ENCODE measurements at regions not wholly inside any gene's neighbourhood (a gene's known extent, or its start where the extent isn't known, plus 50 kb on each side); places are given as distances from the start of the nearest gene placed in this dataset.

DNA sequence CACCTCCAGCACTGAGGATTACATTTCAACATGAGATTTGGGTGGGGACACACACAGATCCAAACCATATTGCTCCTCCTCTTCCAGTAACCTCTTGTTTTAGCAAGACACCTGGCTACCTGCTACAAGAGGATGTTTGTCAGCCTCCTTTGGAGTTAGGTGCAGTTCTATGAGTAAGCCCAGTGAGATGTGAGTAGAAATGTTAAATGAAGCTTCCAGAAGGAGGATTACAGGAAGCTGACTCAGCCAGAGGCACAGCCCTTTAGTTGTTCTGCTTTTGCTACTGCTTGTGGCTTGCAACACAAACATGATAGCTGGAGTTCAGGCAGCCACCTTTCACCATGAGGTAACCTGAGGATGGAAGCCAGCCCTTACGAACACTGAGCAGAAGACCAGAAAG lies 382.7 kb upstream of the RNF32 start:
- H3K27ac ChIP-seq = no peak overlapping the region
- TF ChIP-seq ZFX (IDR thresholded peaks at IDR 0.05) = no peak
- TF ChIP-seq, protein P1, sequence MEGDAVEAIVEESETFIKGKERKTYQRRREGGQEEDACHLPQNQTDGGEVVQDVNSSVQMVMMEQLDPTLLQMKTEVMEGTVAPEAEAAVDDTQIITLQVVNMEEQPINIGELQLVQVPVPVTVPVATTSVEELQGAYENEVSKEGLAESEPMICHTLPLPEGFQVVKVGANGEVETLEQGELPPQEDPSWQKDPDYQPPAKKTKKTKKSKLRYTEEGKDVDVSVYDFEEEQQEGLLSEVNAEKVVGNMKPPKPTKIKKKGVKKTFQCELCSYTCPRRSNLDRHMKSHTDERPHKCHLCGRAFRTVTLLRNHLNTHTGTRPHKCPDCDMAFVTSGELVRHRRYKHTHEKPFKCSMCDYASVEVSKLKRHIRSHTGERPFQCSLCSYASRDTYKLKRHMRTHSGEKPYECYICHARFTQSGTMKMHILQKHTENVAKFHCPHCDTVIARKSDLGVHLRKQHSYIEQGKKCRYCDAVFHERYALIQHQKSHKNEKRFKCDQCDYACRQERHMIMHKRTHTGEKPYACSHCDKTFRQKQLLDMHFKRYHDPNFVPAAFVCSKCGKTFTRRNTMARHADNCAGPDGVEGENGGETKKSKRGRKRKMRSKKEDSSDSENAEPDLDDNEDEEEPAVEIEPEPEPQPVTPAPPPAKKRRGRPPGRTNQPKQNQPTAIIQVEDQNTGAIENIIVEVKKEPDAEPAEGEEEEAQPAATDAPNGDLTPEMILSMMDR (conservative IDR thresholded peaks at IDR 0.05) = no peak

DNA sequence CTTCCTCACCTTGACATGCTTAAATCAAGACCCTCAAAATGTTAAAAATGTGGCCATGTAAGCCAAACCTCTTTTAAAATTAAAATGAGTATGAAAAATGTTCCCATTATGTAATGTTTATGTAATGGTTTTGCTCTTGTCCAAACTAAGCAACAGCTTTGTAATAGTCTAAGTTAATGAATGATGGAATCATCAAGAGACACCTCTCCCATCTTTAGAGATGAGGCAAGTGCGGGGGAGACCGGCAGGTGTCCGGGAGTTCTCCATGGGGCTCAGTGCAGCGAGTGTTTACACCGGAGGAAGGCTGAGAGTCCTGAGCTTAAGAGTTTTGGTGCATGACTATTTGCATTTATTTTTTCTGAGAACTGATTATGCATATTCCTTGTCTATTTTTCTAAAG lies 384.9 kb upstream of the RNF32 start:
- no peak overlapping the region for H3K27ac ChIP-seq
- TF ChIP-seq, protein P1 (conservative IDR thresholded peaks at IDR 0.05) = no peak
- no peak for TF ChIP-seq ZFX (IDR thresholded peaks at IDR 0.05)

DNA sequence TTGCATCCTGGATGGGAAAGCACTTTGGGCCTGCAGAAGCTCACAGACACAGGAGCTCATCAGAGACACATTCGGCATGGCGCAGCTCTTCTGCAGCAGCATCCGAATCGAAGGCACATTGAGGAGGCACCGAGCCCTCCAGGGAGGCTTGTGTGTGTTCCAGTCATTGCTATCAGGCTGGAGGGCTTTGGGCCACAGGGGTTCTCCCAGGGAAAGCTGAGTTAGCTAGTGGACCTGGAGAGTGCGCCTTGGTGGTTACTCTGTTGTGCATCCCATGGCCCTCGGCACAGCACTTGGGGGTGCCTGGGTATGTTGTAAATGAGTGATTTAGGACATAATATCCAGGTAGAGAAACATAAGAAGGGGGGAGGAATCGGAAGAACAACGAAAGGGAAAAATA lies 388.7 kb upstream of the RNF32 start:
- TF ChIP-seq, protein P1 (conservative IDR thresholded peaks at IDR 0.05) = no peak
- no peak for TF ChIP-seq ZFX (IDR thresholded peaks at IDR 0.05)
- no peak overlapping the region for H3K27ac ChIP-seq

DNA sequence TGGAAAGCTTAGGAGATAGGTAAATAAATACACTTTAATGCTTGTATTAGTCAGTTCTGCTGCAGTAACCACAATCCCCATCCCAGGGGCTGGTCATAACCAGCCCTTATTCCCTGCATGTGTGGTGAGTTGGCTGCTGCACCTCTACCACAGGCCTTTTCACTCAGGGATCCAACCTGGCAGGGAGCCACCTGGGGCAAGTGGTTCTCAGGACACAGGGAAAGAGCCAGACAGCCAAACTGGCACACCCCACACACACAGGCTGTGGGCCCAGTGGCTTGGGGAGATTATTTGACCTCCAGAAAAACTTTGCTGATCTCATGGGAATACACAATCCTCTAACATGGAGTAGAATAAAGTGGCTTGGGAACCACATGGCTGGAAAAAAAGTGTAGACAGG lies 400.0 kb upstream of the RNF32 start:
- TF ChIP-seq ZFX (IDR thresholded peaks at IDR 0.05) = no peak
- TF ChIP-seq, protein P1 (conservative IDR thresholded peaks at IDR 0.05) = no peak
- no peak overlapping the region for H3K27ac ChIP-seq

DNA sequence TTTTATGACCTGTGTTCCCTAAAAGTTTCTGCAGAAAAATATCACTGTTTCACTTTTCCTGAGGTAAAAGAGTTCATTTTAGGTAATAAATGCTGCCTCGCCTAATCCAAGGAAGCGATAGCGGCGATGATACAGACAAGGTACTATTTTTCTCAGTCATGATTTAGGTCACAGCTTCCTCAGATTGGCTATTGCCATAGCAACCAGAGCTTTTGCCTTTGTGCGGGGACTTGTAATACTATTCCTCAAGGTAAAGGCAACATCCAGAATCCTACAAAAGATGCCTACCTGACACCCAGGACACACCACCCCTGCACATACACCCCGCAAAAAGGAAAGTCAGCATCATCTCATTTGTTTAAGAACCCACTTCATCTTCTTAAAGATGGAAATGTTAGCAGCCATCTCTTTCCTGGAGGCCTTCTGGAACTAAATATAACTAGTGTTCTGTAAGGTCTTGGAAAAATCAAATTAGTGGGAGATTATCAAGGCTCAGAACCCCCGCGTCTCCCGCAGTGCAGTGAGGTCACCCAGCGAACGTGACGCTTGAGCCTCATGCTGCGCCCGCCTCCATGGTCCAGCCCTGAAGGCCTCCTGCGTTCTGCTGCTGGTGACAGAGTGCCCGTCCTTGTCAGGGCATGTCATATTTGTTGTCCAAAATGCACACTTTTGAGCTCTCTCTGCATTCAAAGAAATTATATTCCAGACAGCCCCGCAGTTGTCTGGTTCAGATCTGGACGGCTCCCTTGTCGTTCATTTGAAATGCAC lies 402.0 kb upstream of the RNF32 start:
- H3K27ac ChIP-seq = no peak overlapping the region
- TF ChIP-seq ZFX (IDR thresholded peaks at IDR 0.05) = no peak
- TF ChIP-seq, protein P1 (conservative IDR thresholded peaks at IDR 0.05) = no peak

DNA sequence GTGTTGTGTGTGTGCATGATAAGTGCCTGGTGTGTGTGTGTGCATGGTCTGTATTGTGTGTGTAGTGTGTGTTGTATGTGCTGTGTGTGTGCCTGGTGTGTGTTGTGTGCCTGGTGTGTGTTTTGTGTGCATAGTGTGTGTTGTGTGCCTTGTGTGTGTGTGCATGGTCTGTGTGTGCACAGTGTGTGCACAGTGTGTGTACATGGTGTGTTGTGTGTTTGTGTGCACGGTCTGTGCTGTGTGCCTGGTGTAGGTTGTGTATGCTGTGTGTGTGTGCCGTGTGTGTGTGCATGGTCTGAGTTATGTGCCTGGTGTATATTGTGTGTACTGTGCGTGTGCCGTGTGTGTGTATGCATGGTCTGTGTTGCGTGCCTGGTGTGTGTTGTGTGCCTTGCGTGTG lies 403.0 kb upstream of the RNF32 start:
- no peak for TF ChIP-seq ZFX (IDR thresholded peaks at IDR 0.05)
- TF ChIP-seq, protein P1 (conservative IDR thresholded peaks at IDR 0.05) = no peak
- H3K27ac ChIP-seq = no peak overlapping the region

DNA sequence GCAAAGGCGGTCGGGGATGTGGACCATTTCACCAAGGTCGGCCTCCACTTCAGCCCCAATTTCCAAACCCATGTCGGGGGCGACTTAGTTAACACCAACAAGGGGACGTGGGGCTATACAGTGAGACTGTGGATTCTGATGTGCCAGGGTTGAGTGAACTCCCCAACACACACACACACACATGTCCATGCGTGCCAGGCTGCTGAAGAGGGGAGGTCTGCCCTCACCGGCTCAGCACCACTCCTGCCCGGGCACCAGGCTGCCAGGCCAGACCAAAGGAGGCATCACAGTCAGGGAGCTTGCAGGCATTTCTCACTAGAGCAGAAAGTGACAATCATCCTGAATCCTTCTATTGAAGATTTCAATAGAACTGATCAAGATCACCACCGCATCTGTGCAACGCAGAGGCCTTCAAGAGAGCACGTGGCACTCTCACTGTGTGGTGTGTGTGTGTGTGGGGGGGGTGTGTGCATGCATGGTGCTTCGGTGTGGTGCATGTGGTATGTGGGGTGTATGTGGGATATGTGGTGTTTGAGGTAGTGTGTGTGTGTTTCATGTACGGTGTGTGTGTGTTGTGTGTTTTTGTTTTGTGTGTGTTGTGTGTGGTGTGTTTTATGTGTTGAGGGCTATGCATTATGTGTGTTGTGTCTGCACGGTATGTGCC lies 403.5 kb upstream of the RNF32 start:
- H3K27ac ChIP-seq = no peak overlapping the region
- no peak for TF ChIP-seq ZFX (IDR thresholded peaks at IDR 0.05)
- TF ChIP-seq, protein P1 (conservative IDR thresholded peaks at IDR 0.05) = no peak

Measured in C4-2B (cell line).